ENCODE measurements at regions not wholly inside any gene's neighbourhood (a gene's known extent, or its start where the extent isn't known, plus 50 kb on each side); places are given as distances from the start of the nearest gene placed in this dataset.
"Not testable (repeated sequence)": the region's sequence is repeated elsewhere in the genome, so short reads cannot be mapped to it uniquely, and the experiment has no call there.

DNA sequence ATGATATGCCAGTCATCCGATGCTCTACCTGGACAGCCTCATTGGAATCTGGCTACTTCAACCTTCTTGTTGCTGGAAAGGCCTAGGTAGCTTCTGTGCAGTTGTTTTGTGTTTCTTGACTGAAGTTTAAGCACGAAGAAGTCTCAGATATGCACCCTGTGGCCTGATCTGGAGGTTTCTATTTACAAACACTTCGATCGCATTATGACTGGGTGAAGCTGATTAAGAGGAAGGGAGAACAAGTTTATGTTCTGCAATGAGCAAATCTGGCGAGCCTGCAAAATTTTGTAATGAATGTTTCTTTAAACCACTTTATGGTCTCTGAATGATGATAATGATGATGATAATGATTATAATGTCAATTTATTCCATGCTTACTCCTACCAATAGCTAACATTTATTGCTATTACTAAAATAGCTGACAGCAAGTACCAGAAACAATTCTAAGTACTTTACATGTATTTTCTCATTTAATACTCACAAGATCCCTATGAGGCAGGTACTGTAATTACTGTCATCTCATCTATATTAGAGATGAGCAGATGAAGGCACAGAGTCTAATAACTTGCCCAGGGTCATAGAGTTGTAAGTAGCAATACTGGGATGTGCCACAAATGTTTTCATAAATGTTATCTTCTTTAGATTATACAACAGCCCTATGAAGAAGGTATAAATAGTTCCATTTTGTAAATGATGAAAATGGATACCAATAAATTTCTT lies 126.1 kb upstream of the UST start:
- ChIA-PET POLR2A (no interaction called here), CTCF (no interaction called here)
- Histone ChIP-seq H3K9me3 (ENCODE audit: low read length) (no peaks in the 10 kb centered on the region), H3K4me3 (ENCODE audit: low read length) (no peak overlapping the region), H3K27ac (ENCODE audit: low read depth, low read length) (no peak overlapping the region), H3K27me3 (ENCODE audit: insufficient read depth, low read length, poor library complexity, severe bottlenecking) (no peaks in the 10 kb centered on the region), H3K4me1 (ENCODE audit: insufficient read depth, low read length) (no peaks in the 10 kb centered on the region), H3K36me3 (ENCODE audit: insufficient read depth, low read length) (no peaks in the 10 kb centered on the region)
- Mint-ChIP-seq H3K27ac (no peak overlapping the region), H3K36me3 (peaks cover 0 to 4% (median 0%) of the 10 kb centered on the region in 3 donors), H3K4me3 (no peak overlapping the region), H3K4me1 (peaks cover 3 to 5% (median 4%) of the 10 kb centered on the region in 3 donors), H3K9me3 (no peaks in the 10 kb centered on the region), H3K27me3 (peaks cover 4 to 31% of the 10 kb centered on the region in 2 donors)
- DNase-seq, result no peak

- H3K4me3 Mint-ChIP-seq, result no peak overlapping the region
- Histone ChIP-seq H3K27me3 (ENCODE audit: insufficient read depth, low read length, poor library complexity, severe bottlenecking) (no peaks in the 10 kb centered on the region), H3K4me1 (ENCODE audit: insufficient read depth, low read length) (no peaks in the 10 kb centered on the region), H3K36me3 (ENCODE audit: insufficient read depth, low read length) (no peaks in the 10 kb centered on the region), H3K4me3 (ENCODE audit: low read length) (no peak overlapping the region), H3K9me3 (ENCODE audit: low read length) (no peaks in the 10 kb centered on the region), H3K27ac (ENCODE audit: low read depth, low read length) (no peak overlapping the region)
- no peak for DNase-seq
- peaks cover 4 to 25% of the 10 kb centered on the region in 2 donors for H3K27me3 Mint-ChIP-seq
- peaks cover 0 to 9% (median 9%) of the 10 kb centered on the region in 3 donors for H3K4me1 Mint-ChIP-seq
- H3K27ac Mint-ChIP-seq, result no peak overlapping the region
- CTCF ChIA-PET, result no interaction called here
- POLR2A ChIA-PET, result no interaction called here
- H3K9me3 Mint-ChIP-seq, result no peaks in the 10 kb centered on the region
- H3K36me3 Mint-ChIP-seq, result no peaks in the 10 kb centered on the region
These were observed 121.2 kb upstream of the UST start for GRCh38 chr6:148625609-148626008.

- Histone ChIP-seq H3K4me3 (ENCODE audit: low read length) (no peak overlapping the region), H3K27me3 (ENCODE audit: insufficient read depth, low read length, poor library complexity, severe bottlenecking) (no peaks in the 10 kb centered on the region), H3K9me3 (ENCODE audit: low read length) (no peaks in the 10 kb centered on the region), H3K36me3 (ENCODE audit: insufficient read depth, low read length) (no peaks in the 10 kb centered on the region), H3K27ac (ENCODE audit: low read depth, low read length) (no peak overlapping the region), H3K4me1 (ENCODE audit: insufficient read depth, low read length) (no peaks in the 10 kb centered on the region)
- H3K27ac Mint-ChIP-seq, result no peak overlapping the region
- ChIA-PET CTCF (no interaction called here), POLR2A (no interaction called here)
- H3K27me3 Mint-ChIP-seq, result peaks cover 4 to 16% of the 10 kb centered on the region in 2 donors
- peaks cover 0 to 9% (median 9%) of the 10 kb centered on the region in 3 donors for H3K4me1 Mint-ChIP-seq
- H3K36me3 Mint-ChIP-seq, result no peaks in the 10 kb centered on the region
- no peak for DNase-seq
- H3K4me3 Mint-ChIP-seq, result no peak overlapping the region
- H3K9me3 Mint-ChIP-seq, result no peaks in the 10 kb centered on the region
These were observed 118.6 kb upstream of the UST start for GRCh38 chr6:148628251-148628650.

DNA sequence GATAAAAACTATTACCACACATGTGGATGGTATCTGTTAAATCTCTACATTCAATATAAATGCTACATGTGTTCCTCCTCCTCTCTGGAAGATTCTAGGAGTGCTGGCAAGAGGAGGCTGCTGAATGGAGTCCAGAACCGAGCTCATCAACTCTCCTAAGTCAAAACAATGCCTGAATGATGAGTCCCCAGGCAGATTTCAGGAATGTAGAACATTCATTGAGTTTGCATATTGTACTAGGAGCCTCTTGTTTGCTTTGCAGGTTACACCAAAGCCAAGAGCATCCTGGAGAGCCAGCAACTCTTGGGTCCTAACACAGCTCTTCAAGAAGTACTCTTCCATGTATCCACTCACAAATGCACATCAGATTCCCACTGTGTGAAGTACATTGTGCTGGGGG lies 117.6 kb upstream of the UST start:
- no peak for DNase-seq
- H3K27ac ChIP-seq (ENCODE audit: low read depth, low read length), result no peak overlapping the region
- ChIA-PET CTCF (no interaction called here), POLR2A (no interaction called here)
- H3K9me3 ChIP-seq (ENCODE audit: low read length), result no peaks in the 10 kb centered on the region
- no peaks in the 10 kb centered on the region for H3K4me1 ChIP-seq (ENCODE audit: insufficient read depth, low read length)
- H3K27ac Mint-ChIP-seq, result no peak overlapping the region
- H3K4me3 Mint-ChIP-seq, result peak overlapping the region in 2 of 7 donors; percentile 2 to 3
- H3K4me1 Mint-ChIP-seq, result peaks cover 0 to 9% (median 9%) of the 10 kb centered on the region in 3 donors
- H3K27me3 ChIP-seq (ENCODE audit: insufficient read depth, low read length, poor library complexity, severe bottlenecking), result no peaks in the 10 kb centered on the region
- no peak overlapping the region for H3K4me3 ChIP-seq (ENCODE audit: low read length)
- no peaks in the 10 kb centered on the region for H3K36me3 Mint-ChIP-seq
- H3K36me3 ChIP-seq (ENCODE audit: insufficient read depth, low read length), result no peaks in the 10 kb centered on the region
- no peaks in the 10 kb centered on the region for H3K9me3 Mint-ChIP-seq
- peaks cover 0 to 15% of the 10 kb centered on the region in 2 donors for H3K27me3 Mint-ChIP-seq

DNA sequence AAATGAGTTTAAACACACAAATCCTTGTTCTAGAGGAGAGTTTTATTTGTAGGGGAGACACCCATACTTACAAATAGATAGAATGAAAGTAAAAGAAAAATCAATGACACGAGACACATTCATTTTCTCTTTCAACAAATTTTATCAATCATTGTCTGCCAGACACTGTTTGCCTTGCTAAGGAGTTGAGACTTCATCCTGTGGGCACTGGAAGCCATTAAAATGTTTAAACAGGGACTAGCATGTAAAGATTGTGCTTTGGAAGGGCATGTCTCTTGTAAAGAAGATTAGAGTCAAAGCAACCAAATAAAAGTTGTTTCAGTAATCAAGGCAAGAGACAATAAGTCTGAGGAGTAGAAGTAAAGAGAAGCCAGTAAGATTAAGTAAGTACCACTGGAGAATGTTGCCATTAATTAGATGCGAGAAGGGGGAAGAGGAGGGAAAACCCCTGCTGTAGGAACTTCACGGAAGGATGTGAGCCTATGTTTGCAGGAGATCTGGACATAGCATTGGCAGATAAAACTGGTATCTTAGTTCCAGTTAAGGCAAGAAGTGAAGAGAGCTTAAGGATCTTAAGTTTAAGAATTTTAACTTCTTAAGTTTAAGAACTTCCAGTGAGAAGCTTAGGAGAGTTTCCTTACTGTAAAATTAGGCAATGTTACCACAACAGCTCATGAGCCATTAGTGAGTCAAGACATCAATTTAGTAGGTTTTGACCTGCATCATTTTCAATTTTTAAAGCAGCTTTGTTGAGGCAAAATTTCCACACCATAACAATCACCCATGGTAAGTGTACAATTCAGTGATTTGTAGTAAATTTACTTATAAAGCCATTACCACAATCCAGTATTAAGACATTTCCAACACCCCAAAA lies 117.0 kb upstream of the UST start:
- H3K27ac Mint-ChIP-seq, result no peak overlapping the region
- ChIA-PET POLR2A (no interaction called here), CTCF (no interaction called here)
- H3K27me3 ChIP-seq (ENCODE audit: insufficient read depth, low read length, poor library complexity, severe bottlenecking), result no peaks in the 10 kb centered on the region
- H3K36me3 Mint-ChIP-seq, result no peaks in the 10 kb centered on the region
- no peaks in the 10 kb centered on the region for H3K9me3 Mint-ChIP-seq
- H3K4me1 ChIP-seq (ENCODE audit: insufficient read depth, low read length), result no peaks in the 10 kb centered on the region
- no peak overlapping the region for H3K4me3 ChIP-seq (ENCODE audit: low read length)
- H3K27me3 Mint-ChIP-seq, result peaks cover 0 to 9% of the 10 kb centered on the region in 2 donors
- no peaks in the 10 kb centered on the region for H3K9me3 ChIP-seq (ENCODE audit: low read length)
- peaks cover 0 to 9% (median 9%) of the 10 kb centered on the region in 3 donors for H3K4me1 Mint-ChIP-seq
- H3K36me3 ChIP-seq (ENCODE audit: insufficient read depth, low read length), result no peaks in the 10 kb centered on the region
- no peak overlapping the region for H3K27ac ChIP-seq (ENCODE audit: low read depth, low read length)
- DNase-seq, result no peak
- peak overlapping the region in 1 of 7 donors; percentile 2 for H3K4me3 Mint-ChIP-seq

DNA sequence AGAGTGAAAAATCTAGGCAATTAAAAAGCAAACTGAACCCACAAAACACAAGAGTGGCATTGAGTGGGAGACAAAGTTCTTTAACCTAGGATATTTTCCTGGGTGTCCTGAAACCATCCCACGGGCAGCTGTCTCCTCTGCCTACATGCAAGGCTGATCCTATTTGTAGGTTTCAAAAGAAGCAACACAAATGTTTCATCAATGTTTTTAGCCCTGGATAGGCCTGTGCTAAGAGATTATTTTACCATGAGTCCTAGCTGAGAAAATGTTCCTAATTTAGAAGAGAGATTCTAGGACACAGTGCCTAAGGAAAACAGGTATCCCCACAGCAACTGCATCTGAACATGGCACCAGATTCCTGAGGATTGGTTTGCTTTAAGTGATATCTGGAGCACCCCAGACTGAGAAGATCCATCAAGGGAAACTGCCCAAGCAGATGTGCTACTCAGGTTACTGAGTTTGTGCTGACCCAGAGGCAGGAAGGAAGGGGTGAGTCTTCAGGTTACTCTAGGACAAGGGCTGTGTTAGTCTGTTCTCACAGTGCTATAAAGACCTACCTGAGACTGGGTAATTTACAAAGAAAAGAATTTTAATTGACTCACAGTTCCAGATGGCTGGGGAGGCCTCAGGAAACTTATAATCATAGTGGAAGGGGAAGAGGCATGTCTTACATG lies 111.6 kb upstream of the UST start:
- H3K27ac ChIP-seq (ENCODE audit: low read depth, low read length), result no peak overlapping the region
- H3K27ac Mint-ChIP-seq, result no peak overlapping the region
- no peak overlapping the region for H3K4me3 Mint-ChIP-seq
- no peaks in the 10 kb centered on the region for H3K9me3 ChIP-seq (ENCODE audit: low read length)
- H3K4me1 ChIP-seq (ENCODE audit: insufficient read depth, low read length), result no peaks in the 10 kb centered on the region
- peaks cover 0 to 9% of the 10 kb centered on the region in 2 donors for H3K27me3 Mint-ChIP-seq
- H3K36me3 ChIP-seq (ENCODE audit: insufficient read depth, low read length), result no peaks in the 10 kb centered on the region
- H3K4me1 Mint-ChIP-seq, result peaks cover 5 to 13% (median 6%) of the 10 kb centered on the region in 3 donors
- H3K27me3 ChIP-seq (ENCODE audit: insufficient read depth, low read length, poor library complexity, severe bottlenecking), result no peaks in the 10 kb centered on the region
- peaks cover 0 to 3% (median 2%) of the 10 kb centered on the region in 3 donors for H3K36me3 Mint-ChIP-seq
- no peak for DNase-seq
- H3K9me3 Mint-ChIP-seq, result no peaks in the 10 kb centered on the region
- no peak overlapping the region for H3K4me3 ChIP-seq (ENCODE audit: low read length)
- ChIA-PET CTCF (no interaction called here), POLR2A (no interaction called here)

- H3K4me1 ChIP-seq (ENCODE audit: insufficient read depth, low read length); H3K36me3 Mint-ChIP-seq; H3K27ac Mint-ChIP-seq; H3K9me3 Mint-ChIP-seq; H3K27me3 ChIP-seq (ENCODE audit: insufficient read depth, low read length, poor library complexity, severe bottlenecking); H3K4me3 Mint-ChIP-seq; H3K27ac ChIP-seq (ENCODE audit: low read depth, low read length); DNase-seq; H3K4me3 ChIP-seq (ENCODE audit: low read length); H3K9me3 ChIP-seq (ENCODE audit: low read length); H3K27me3 Mint-ChIP-seq; POLR2A ChIA-PET; H3K36me3 ChIP-seq (ENCODE audit: insufficient read depth, low read length); CTCF ChIA-PET: not testable (repeated sequence)
- peaks cover 5 to 13% (median 6%) of the 10 kb centered on the region in 3 donors for H3K4me1 Mint-ChIP-seq
These were observed 105.0 kb upstream of the UST start for GRCh38 chr6:148641836-148642235.

GRCh38 chr6:148643208-148643607 lies 103.6 kb upstream of the UST start:
- H3K36me3 ChIP-seq (ENCODE audit: insufficient read depth, low read length); H3K27ac Mint-ChIP-seq; H3K4me3 Mint-ChIP-seq; DNase-seq; H3K9me3 Mint-ChIP-seq; H3K36me3 Mint-ChIP-seq; H3K4me1 ChIP-seq (ENCODE audit: insufficient read depth, low read length); CTCF ChIA-PET; POLR2A ChIA-PET; H3K27me3 ChIP-seq (ENCODE audit: insufficient read depth, low read length, poor library complexity, severe bottlenecking); H3K4me1 Mint-ChIP-seq; H3K4me3 ChIP-seq (ENCODE audit: low read length); H3K9me3 ChIP-seq (ENCODE audit: low read length); H3K27ac ChIP-seq (ENCODE audit: low read depth, low read length): not testable (repeated sequence)
- peaks cover 7 to 16% of the 10 kb centered on the region in 2 donors for H3K27me3 Mint-ChIP-seq

Data from CD8-positive, alpha-beta memory T cell (primary cell).